Vagina (tissue), 2 donors: ENCODE measurements at regions not wholly inside any gene's neighbourhood (a gene's known extent, or its start where the extent isn't known, plus 50 kb on each side); places are given as distances from the start of the nearest gene placed in this dataset.

Source experiments
- POLR2A ChIP-seq, 2 donors: fragments of 450-650 bp; IDR thresholded peaks; one replicate each; pipeline ENCODE4 v1.6.1; 2017; ENCODE audit warnings: antibody characterized with exemption in 2 of 2, mild to moderate bottlenecking in 2 of 2, moderate library complexity in 2 of 2
- POLR2AphosphoS5 ChIP-seq, 2 donors: sonication (generic); formaldehyde crosslinking; IDR thresholded peaks; one replicate each; pipeline ENCODE4 v1.9.0; 2017; ENCODE audit warnings: antibody characterized with exemption in 2 of 2, mild to moderate bottlenecking in 2 of 2, low read depth in 1 of 2; ENCODE audit not compliant: insufficient read depth in 1 of 2
- TF ChIP-seq, protein P1 (sequence below), 3 experiments: fragments of 450-650 bp in 2 of 3; fragments of 200-600 bp in 1 of 3; sonication (generic) in 1 of 3; IDR thresholded peaks; one replicate each; pipeline ENCODE4 v1.5.1; 2017 to 2019; ENCODE audit warnings: antibody characterized with exemption in 3 of 3, mild to moderate bottlenecking in 2 of 3, moderate library complexity in 2 of 3

DNA sequence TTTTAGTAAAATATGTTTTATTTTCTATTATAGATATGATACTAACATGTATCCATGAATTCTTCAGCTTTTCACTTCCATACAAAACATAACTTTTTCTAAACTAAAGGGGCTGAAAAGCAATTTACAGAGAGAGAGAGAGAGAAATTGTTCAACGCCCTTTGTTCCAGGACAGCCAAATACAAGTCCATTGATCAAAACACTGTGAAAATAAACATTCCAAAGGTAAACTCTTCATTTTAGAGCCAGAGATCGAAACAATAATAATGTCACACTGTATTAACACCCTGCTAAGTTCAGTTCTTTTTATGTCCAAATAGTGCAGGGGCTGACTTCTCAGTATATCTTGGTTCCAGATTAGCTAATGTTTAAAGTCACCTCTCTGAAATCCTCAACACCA lies 516.2 kb upstream of the ATXN8OS start:
- TF ChIP-seq, protein P1, sequence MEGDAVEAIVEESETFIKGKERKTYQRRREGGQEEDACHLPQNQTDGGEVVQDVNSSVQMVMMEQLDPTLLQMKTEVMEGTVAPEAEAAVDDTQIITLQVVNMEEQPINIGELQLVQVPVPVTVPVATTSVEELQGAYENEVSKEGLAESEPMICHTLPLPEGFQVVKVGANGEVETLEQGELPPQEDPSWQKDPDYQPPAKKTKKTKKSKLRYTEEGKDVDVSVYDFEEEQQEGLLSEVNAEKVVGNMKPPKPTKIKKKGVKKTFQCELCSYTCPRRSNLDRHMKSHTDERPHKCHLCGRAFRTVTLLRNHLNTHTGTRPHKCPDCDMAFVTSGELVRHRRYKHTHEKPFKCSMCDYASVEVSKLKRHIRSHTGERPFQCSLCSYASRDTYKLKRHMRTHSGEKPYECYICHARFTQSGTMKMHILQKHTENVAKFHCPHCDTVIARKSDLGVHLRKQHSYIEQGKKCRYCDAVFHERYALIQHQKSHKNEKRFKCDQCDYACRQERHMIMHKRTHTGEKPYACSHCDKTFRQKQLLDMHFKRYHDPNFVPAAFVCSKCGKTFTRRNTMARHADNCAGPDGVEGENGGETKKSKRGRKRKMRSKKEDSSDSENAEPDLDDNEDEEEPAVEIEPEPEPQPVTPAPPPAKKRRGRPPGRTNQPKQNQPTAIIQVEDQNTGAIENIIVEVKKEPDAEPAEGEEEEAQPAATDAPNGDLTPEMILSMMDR (IDR thresholded peaks at IDR 0.05) = no peak
- TF ChIP-seq POLR2A (IDR thresholded peaks at IDR 0.05) (no peak), POLR2AphosphoS5 (IDR thresholded peaks at IDR 0.05; ENCODE audit: insufficient read depth in 1 of 2, low read depth in 1 of 2) (no peak)
